ENCODE measurements at regions not wholly inside any gene's neighbourhood (a gene's known extent, or its start where the extent isn't known, plus 50 kb on each side); places are given as distances from the start of the nearest gene placed in this dataset.

DNA sequence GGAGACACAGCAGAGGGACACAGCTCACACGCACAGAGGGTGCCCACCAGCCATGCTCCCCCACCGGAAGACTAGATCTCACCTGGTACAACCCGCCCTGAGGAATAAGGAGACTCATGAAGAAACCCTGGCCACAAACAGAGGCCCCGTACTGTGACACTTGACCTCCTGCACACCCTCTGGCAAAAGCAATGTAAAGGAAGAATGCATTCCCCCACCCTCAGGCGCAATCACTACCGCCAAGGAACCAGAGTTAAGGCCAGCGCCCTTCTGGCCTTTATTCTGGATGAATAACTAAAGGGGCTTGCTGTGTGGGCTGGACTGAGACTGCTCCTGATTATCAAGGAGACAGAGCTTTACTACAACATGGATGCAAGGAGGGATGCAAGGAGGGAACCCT is 509.2 kb upstream of the SPHKAP start:
- TF ChIP-seq, protein P1, sequence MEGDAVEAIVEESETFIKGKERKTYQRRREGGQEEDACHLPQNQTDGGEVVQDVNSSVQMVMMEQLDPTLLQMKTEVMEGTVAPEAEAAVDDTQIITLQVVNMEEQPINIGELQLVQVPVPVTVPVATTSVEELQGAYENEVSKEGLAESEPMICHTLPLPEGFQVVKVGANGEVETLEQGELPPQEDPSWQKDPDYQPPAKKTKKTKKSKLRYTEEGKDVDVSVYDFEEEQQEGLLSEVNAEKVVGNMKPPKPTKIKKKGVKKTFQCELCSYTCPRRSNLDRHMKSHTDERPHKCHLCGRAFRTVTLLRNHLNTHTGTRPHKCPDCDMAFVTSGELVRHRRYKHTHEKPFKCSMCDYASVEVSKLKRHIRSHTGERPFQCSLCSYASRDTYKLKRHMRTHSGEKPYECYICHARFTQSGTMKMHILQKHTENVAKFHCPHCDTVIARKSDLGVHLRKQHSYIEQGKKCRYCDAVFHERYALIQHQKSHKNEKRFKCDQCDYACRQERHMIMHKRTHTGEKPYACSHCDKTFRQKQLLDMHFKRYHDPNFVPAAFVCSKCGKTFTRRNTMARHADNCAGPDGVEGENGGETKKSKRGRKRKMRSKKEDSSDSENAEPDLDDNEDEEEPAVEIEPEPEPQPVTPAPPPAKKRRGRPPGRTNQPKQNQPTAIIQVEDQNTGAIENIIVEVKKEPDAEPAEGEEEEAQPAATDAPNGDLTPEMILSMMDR (IDR thresholded peaks at IDR 0.05) = no peak
- TF ChIP-seq POLR2A (IDR thresholded peaks at IDR 0.05) (no peak), EP300 (IDR thresholded peaks at IDR 0.05) (no peak), POLR2AphosphoS5 (IDR thresholded peaks at IDR 0.05) (no peak)

Data from stomach (tissue), 4 donors.